Parathyroid adenoma (tissue), 2 donors: ENCODE measurements at regions not wholly inside any gene's neighbourhood (a gene's known extent, or its start where the extent isn't known, plus 50 kb on each side); places are given as distances from the start of the nearest gene placed in this dataset.

Source experiments
- H2AFZ ChIP-seq: fragments of 300-600 bp; sonication (generic); one replicate; pipeline ENCODE4 v1.7.0; 2017; ENCODE audit warnings: antibody characterized with exemption, mild to moderate bottlenecking
- H3K27ac ChIP-seq: fragments of 300-600 bp; sonication (generic); one replicate; pipeline ENCODE4 v1.7.0; 2017
- H3K27me3 ChIP-seq: fragments of 300-600 bp; sonication (generic); one replicate; pipeline ENCODE4 v1.7.0; 2017; ENCODE audit warnings: low read length; ENCODE audit not compliant: control insufficient read depth, insufficient read depth
- H3K36me3 ChIP-seq: fragments of 300-600 bp; sonication (generic); one replicate; pipeline ENCODE4 v1.7.0; 2017; ENCODE audit warnings: low read length; ENCODE audit not compliant: control insufficient read depth, insufficient read depth
- H3K4me1 ChIP-seq: fragments of 300-600 bp; sonication (generic); one replicate; pipeline ENCODE4 v1.7.0; 2017; ENCODE audit warnings: control low read depth
- H3K4me2 ChIP-seq: fragments of 300-600 bp; sonication (generic); one replicate; pipeline ENCODE4 v1.7.0; 2017; ENCODE audit warnings: low read length
- H3K4me3 ChIP-seq: fragments of 300-600 bp; sonication (generic); one replicate; pipeline ENCODE4 v1.7.0; 2017; ENCODE audit warnings: low read depth, low read length
- H3K79me2 ChIP-seq: fragments of 300-600 bp; sonication (generic); one replicate; pipeline ENCODE4 v1.7.0; 2017; ENCODE audit warnings: control low read depth
- H3K9ac ChIP-seq: fragments of 300-600 bp; sonication (generic); one replicate; pipeline ENCODE4 v1.7.0; 2017; ENCODE audit warnings: mild to moderate bottlenecking
- H3K9me3 ChIP-seq: fragments of 300-600 bp; sonication (generic); one replicate; pipeline ENCODE4 v1.7.0; 2017; ENCODE audit warnings: low read length; ENCODE audit not compliant: control insufficient read depth
- TF ChIP-seq, protein P1 (sequence below): fragments of 300-600 bp; sonication (generic); IDR thresholded peaks from one replicate; pipeline ENCODE4 v1.7.0; 2017; ENCODE audit warnings: antibody characterized with exemption, mild to moderate bottlenecking
- donor health status: primary hyperparathyroidism.

DNA sequence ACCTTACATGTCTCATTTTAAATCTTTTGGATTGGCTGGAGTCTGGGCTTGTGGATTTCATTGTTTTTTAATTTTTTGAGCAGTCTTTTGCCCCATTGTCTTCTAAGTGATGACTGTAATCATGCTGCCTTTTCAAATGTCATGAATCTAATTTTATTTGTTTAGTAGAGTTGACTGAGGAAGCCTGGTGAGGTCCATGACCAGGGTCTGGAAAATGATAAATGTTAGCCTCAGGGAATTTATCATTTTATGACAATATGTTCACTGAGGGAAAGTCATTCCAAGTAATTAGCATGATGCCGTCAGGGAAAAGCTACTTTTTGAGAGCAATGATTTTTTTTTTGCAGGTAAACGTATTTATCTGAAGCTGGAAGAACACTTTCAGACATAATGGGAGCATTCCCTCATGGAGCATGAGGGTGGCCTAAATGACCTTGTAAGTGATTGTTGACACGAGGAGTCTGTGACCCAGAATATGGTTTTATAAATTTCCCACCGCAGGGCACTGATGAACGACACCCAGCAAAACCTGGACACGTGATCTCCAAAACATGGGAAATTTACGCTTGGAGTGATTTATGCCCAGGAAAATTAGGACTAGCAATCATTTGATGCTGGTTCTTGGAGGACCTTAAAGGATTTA lies 155.3 kb upstream of the NABP1 start:
- H2AFZ ChIP-seq = peak overlapping the region; percentile 18
- no peak overlapping the region for H3K27ac ChIP-seq
- H3K36me3 ChIP-seq = no peaks in the 10 kb centered on the region
- H3K4me1 ChIP-seq = no peaks in the 10 kb centered on the region
- H3K4me2 ChIP-seq = no peak overlapping the region
- no peaks in the 10 kb centered on the region for H3K9me3 ChIP-seq
- no peak overlapping the region for H3K4me3 ChIP-seq
- TF ChIP-seq, protein P1, sequence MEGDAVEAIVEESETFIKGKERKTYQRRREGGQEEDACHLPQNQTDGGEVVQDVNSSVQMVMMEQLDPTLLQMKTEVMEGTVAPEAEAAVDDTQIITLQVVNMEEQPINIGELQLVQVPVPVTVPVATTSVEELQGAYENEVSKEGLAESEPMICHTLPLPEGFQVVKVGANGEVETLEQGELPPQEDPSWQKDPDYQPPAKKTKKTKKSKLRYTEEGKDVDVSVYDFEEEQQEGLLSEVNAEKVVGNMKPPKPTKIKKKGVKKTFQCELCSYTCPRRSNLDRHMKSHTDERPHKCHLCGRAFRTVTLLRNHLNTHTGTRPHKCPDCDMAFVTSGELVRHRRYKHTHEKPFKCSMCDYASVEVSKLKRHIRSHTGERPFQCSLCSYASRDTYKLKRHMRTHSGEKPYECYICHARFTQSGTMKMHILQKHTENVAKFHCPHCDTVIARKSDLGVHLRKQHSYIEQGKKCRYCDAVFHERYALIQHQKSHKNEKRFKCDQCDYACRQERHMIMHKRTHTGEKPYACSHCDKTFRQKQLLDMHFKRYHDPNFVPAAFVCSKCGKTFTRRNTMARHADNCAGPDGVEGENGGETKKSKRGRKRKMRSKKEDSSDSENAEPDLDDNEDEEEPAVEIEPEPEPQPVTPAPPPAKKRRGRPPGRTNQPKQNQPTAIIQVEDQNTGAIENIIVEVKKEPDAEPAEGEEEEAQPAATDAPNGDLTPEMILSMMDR = no peak
- no peaks in the 10 kb centered on the region for H3K79me2 ChIP-seq
- no peaks in the 10 kb centered on the region for H3K27me3 ChIP-seq
- H3K9ac ChIP-seq = no peak overlapping the region

DNA sequence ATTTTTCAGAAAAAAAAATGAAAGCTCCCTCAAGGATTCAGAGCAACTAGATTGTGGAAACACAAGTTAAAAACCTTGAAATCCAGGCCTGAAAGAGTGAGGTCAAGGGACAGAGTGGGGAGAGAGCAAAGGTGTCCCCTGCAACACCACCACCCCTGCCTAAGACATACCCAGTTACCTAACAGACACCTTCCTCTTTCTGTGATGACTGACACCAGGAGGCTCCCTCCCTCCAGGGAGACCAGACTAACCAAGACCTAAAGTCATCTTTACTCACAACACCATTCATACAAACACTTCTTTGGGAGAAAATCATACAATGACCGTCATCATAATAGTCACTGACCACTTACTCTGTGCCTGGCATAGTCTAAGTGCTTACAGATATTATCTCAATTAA lies 151.8 kb upstream of the NABP1 start:
- Histone ChIP-seq H3K4me3 (no peak overlapping the region), H3K27me3 (no peaks in the 10 kb centered on the region), H3K4me2 (no peak overlapping the region), H3K9me3 (no peaks in the 10 kb centered on the region), H3K9ac (no peak overlapping the region), H3K4me1 (no peaks in the 10 kb centered on the region), H3K36me3 (no peaks in the 10 kb centered on the region), H2AFZ (no peak overlapping the region), H3K79me2 (no peaks in the 10 kb centered on the region), H3K27ac (no peak overlapping the region)
- TF ChIP-seq, protein P1 = no peak

GRCh38 chr2:191526536-191526935 lies 151.4 kb upstream of the NABP1 start:
- Histone ChIP-seq H3K79me2 (no peaks in the 10 kb centered on the region), H3K36me3 (no peaks in the 10 kb centered on the region), H3K4me3 (no peak overlapping the region), H3K4me2 (no peak overlapping the region), H2AFZ (no peak overlapping the region), H3K9ac (no peak overlapping the region), H3K27me3 (no peaks in the 10 kb centered on the region), H3K9me3 (no peaks in the 10 kb centered on the region), H3K4me1 (no peaks in the 10 kb centered on the region), H3K27ac (no peak overlapping the region)
- TF ChIP-seq, protein P1 = no peak

GRCh38 chr2:191526953-191527556 lies 150.9 kb upstream of the NABP1 start:
- TF ChIP-seq, protein P1 = no peak
- Histone ChIP-seq H3K9ac (no peak overlapping the region), H3K4me2 (no peak overlapping the region)

GRCh38 chr2:191530618-191531017 lies 147.3 kb upstream of the NABP1 start:
- no peaks in the 10 kb centered on the region for H3K27me3 ChIP-seq
- H3K36me3 ChIP-seq = no peaks in the 10 kb centered on the region
- TF ChIP-seq, protein P1 = no peak
- no peaks in the 10 kb centered on the region for H3K79me2 ChIP-seq
- no peak overlapping the region for H3K4me2 ChIP-seq
- no peak overlapping the region for H3K4me3 ChIP-seq
- H2AFZ ChIP-seq = no peak overlapping the region
- no peaks in the 10 kb centered on the region for H3K4me1 ChIP-seq
- H3K27ac ChIP-seq = no peak overlapping the region
- no peak overlapping the region for H3K9ac ChIP-seq
- no peaks in the 10 kb centered on the region for H3K9me3 ChIP-seq

More at GRCh38 chr2:191526953-191527556, 150.9 kb upstream of the NABP1 start:
- H3K79me2 ChIP-seq = no peaks in the 10 kb centered on the region
- H3K36me3 ChIP-seq = no peaks in the 10 kb centered on the region
- no peaks in the 10 kb centered on the region for H3K27me3 ChIP-seq
- no peaks in the 10 kb centered on the region for H3K4me1 ChIP-seq
- no peaks in the 10 kb centered on the region for H3K9me3 ChIP-seq
- H3K4me3 ChIP-seq = no peak overlapping the region
- no peak overlapping the region for H2AFZ ChIP-seq
- no peak overlapping the region for H3K27ac ChIP-seq
